PFSK-1 (cell line): ENCODE measurements at regions not wholly inside any gene's neighbourhood (a gene's known extent, or its start where the extent isn't known, plus 50 kb on each side); places are given as distances from the start of the nearest gene placed in this dataset.

Source experiments
- TAF1 ChIP-seq: IDR thresholded peaks from 2 replicates; pipeline ENCODE4 v1.6.1; 2012; ENCODE audit warnings: low read length, control low read depth, borderline replicate concordance; ENCODE audit not compliant: insufficient read depth
- TF ChIP-seq, protein P1 (sequence below), 2 experiments: IDR thresholded peaks; 2 replicates each; pipeline versions ENCODE4 v1.6.1 to v1.8.0; 2011 to 2012; ENCODE audit warnings: low read depth in 2 of 2, low read length in 2 of 2, control low read depth in 1 of 2, inconsistent platforms in 1 of 2, mild to moderate bottlenecking in 1 of 2, moderate library complexity in 1 of 2; ENCODE audit not compliant: insufficient read depth in 1 of 2

DNA sequence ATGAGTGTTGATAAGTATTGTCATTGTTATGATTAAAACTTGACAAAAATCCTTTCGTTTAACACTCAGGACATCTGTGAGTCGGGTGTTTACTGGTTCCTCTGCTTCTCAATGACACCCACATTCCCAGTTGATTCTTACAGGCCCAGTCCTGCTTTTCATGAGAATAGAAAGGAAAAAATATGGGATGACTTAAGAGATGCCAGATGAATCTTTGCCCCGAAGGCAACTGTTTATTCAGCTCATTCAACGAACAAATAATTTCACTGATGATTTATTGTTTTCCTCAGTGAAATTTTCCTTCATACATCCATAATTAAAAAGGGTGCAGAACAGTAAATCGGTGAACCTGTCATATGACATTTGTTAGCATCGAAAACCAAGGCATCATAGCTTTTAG is 452.4 kb upstream of the WWC1 start:
- TF ChIP-seq, protein P1, sequence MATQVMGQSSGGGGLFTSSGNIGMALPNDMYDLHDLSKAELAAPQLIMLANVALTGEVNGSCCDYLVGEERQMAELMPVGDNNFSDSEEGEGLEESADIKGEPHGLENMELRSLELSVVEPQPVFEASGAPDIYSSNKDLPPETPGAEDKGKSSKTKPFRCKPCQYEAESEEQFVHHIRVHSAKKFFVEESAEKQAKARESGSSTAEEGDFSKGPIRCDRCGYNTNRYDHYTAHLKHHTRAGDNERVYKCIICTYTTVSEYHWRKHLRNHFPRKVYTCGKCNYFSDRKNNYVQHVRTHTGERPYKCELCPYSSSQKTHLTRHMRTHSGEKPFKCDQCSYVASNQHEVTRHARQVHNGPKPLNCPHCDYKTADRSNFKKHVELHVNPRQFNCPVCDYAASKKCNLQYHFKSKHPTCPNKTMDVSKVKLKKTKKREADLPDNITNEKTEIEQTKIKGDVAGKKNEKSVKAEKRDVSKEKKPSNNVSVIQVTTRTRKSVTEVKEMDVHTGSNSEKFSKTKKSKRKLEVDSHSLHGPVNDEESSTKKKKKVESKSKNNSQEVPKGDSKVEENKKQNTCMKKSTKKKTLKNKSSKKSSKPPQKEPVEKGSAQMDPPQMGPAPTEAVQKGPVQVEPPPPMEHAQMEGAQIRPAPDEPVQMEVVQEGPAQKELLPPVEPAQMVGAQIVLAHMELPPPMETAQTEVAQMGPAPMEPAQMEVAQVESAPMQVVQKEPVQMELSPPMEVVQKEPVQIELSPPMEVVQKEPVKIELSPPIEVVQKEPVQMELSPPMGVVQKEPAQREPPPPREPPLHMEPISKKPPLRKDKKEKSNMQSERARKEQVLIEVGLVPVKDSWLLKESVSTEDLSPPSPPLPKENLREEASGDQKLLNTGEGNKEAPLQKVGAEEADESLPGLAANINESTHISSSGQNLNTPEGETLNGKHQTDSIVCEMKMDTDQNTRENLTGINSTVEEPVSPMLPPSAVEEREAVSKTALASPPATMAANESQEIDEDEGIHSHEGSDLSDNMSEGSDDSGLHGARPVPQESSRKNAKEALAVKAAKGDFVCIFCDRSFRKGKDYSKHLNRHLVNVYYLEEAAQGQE (IDR thresholded peaks at IDR 0.05; ENCODE audit: insufficient read depth in 1 of 2, low read depth in 2 of 2, low read length in 2 of 2) = no peak
- TF ChIP-seq TAF1 = no peak
